ENCODE measurements at regions not wholly inside any gene's neighbourhood (a gene's known extent, or its start where the extent isn't known, plus 50 kb on each side); places are given as distances from the start of the nearest gene placed in this dataset.

GRCh38 chr6:74145931-74146330 lies 449.9 kb downstream of the CD109 start:
- no peak overlapping the region for H3K4me3 ChIP-seq (ENCODE audit: low read depth, low read length)
- DNase-seq (ENCODE audit: low read depth), result no peak
- TF ChIP-seq CTCF (conservative IDR thresholded peaks at IDR 0.05; ENCODE audit: low read depth, low read length), result no peak

GRCh38 chr6:74137911-74138310 lies 441.9 kb downstream of the CD109 start:
- H3K4me3 ChIP-seq (ENCODE audit: low read depth, low read length), result no peak overlapping the region
- TF ChIP-seq CTCF (conservative IDR thresholded peaks at IDR 0.05; ENCODE audit: low read depth, low read length), result no peak
- DNase-seq (ENCODE audit: low read depth), result peak; percentile 87

- no peak for TF ChIP-seq CTCF (conservative IDR thresholded peaks at IDR 0.05; ENCODE audit: low read depth, low read length)
- no peak overlapping the region for H3K4me3 ChIP-seq (ENCODE audit: low read depth, low read length)
- no peak for DNase-seq (ENCODE audit: low read depth)
Observed at GRCh38 chr6:74134327-74134726, 438.3 kb downstream of the CD109 start.

GRCh38 chr6:74133073-74133472 lies 437.1 kb downstream of the CD109 start:
- H3K4me3 ChIP-seq (ENCODE audit: low read depth, low read length), result no peak overlapping the region
- TF ChIP-seq CTCF (conservative IDR thresholded peaks at IDR 0.05; ENCODE audit: low read depth, low read length), result no peak

GRCh38 chr6:74130641-74131040 lies 434.6 kb downstream of the CD109 start:
- TF ChIP-seq CTCF (conservative IDR thresholded peaks at IDR 0.05; ENCODE audit: low read depth, low read length), result no peak
- DNase-seq (ENCODE audit: low read depth), result no peak
- H3K4me3 ChIP-seq (ENCODE audit: low read depth, low read length), result no peak overlapping the region

More at GRCh38 chr6:74133073-74133472, 437.1 kb downstream of the CD109 start:
- no peak for DNase-seq (ENCODE audit: low read depth)

GRCh38 chr6:74128536-74128935 lies 432.5 kb downstream of the CD109 start:
- TF ChIP-seq CTCF (conservative IDR thresholded peaks at IDR 0.05; ENCODE audit: low read depth, low read length), result no peak
- no peak overlapping the region for H3K4me3 ChIP-seq (ENCODE audit: low read depth, low read length)
- peak; percentile 61 for DNase-seq (ENCODE audit: low read depth)

GRCh38 chr6:74117113-74117512 lies 421.1 kb downstream of the CD109 start:
- H3K4me3 ChIP-seq (ENCODE audit: low read depth, low read length), result no peak overlapping the region
- TF ChIP-seq CTCF (conservative IDR thresholded peaks at IDR 0.05; ENCODE audit: low read depth, low read length), result no peak
- DNase-seq (ENCODE audit: low read depth), result no peak
